B cell (primary cell): ENCODE measurements at regions not wholly inside any gene's neighbourhood (a gene's known extent, or its start where the extent isn't known, plus 50 kb on each side); places are given as distances from the start of the nearest gene placed in this dataset.

Experiments used
- ATAC-seq: fragments of 200-7000 bp; cut with Tn5 transposase; one replicate; pipeline ENCODE4 v1.10.0; 2021; ENCODE audit warnings: low read depth, mild to moderate bottlenecking, moderate number of reproducible peaks, moderate library complexity
- CTCF ChIA-PET: fragments of 350-600 bp; sonication (Branson Sonifier 250); formaldehyde crosslinking; loops from one replicate; lab custom pipeline; 2021; ENCODE audit warnings: antibody characterized with exemption, inconsistent platforms; lab: Charles Lee
- POLR2A ChIA-PET: fragments of 350-600 bp; sonication (Branson Sonifier 250); formaldehyde crosslinking; loops from one replicate; lab custom pipeline; 2021; ENCODE audit warnings: antibody characterized with exemption; lab: Charles Lee
- DNase-seq: peaks from one replicate; pipeline ENCODE4 v3.0.0; 2013
- H2AFZ ChIP-seq: 2 replicates; pipeline ENCODE4 v1.6.1; 2012; ENCODE audit warnings: mild to moderate bottlenecking, low read depth, low read length; ENCODE audit not compliant: insufficient read depth, poor library complexity, severe bottlenecking
- H3K27ac ChIP-seq, 2 donors: 1 replicate in 1 of 2; 2 replicates in 1 of 2; pipeline ENCODE4 v1.5.1; 2012 to 2013; ENCODE audit warnings: low read length in 2 of 2, mild to moderate bottlenecking in 2 of 2, moderate library complexity in 1 of 2
- H3K27me3 ChIP-seq, 4 experiments: fragments of 200-600 bp in 1 of 4; sonication (generic) in 1 of 4; replicated peaks in 1 of 4; 1 replicate in 2 of 4; 2 replicates in 2 of 4; pipeline versions ENCODE4 v1.6.1 to v1.7.0; 2013 to 2016; ENCODE audit warnings: low read length in 3 of 4, mild to moderate bottlenecking in 2 of 4, mixed read lengths in 1 of 4, moderate library complexity in 1 of 4; ENCODE audit not compliant: insufficient read depth in 4 of 4, control insufficient read depth in 3 of 4; ENCODE audit errors: control extremely low read depth in 1 of 4
- H3K36me3 ChIP-seq, 2 experiments: replicated peaks in 1 of 2; 1 replicate in 1 of 2; 2 replicates in 1 of 2; pipeline versions ENCODE4 v1.6.1 to v1.7.1; 2013; ENCODE audit warnings: low read length in 1 of 2; ENCODE audit not compliant: insufficient read depth in 2 of 2, control insufficient read depth in 1 of 2; ENCODE audit errors: control extremely low read depth in 1 of 2, extremely low read depth in 1 of 2
- H3K4me1 ChIP-seq, 2 donors: fragments of 200-600 bp in 1 of 2; sonication (generic) in 1 of 2; 1 replicate in 1 of 2; 2 replicates in 1 of 2; pipeline versions ENCODE4 v1.5.1 to v1.6.1; 2013 to 2017; ENCODE audit warnings: low read length in 2 of 2; ENCODE audit not compliant: control insufficient read depth in 2 of 2, insufficient read depth in 2 of 2
- H3K4me2 ChIP-seq: replicated peaks from 2 replicates; pipeline ENCODE3; 2012; ENCODE audit warnings: mild to moderate bottlenecking, low read depth, low read length; ENCODE audit not compliant: poor library complexity, severe bottlenecking
- H3K4me3 ChIP-seq, 5 experiments: fragments of 200-600 bp in 1 of 5; sonication (generic) in 1 of 5; 1 replicate in 3 of 5; 2 replicates in 2 of 5; pipeline versions ENCODE4 v1.5.1 to v1.7.0; 2011 to 2016; ENCODE audit warnings: low read length in 4 of 5, mild to moderate bottlenecking in 4 of 5, low read depth in 2 of 5, control low read depth in 1 of 5, moderate library complexity in 1 of 5; ENCODE audit not compliant: insufficient read depth in 1 of 5; ENCODE audit errors: control extremely low read depth in 1 of 5, extremely low read depth in 1 of 5
- H3K79me2 ChIP-seq: fragments of 200-600 bp; sonication (generic); one replicate; pipeline ENCODE4 v1.6.0; 2016; ENCODE audit warnings: low read length; ENCODE audit not compliant: control insufficient read depth, insufficient read depth
- H3K9ac ChIP-seq: fragments of 200-600 bp; sonication (generic); 2 replicates; pipeline ENCODE4 v1.6.1; 2017; ENCODE audit warnings: mild to moderate bottlenecking, low read length, moderate library complexity
- H3K9me3 ChIP-seq, 3 donors: one replicate each; pipeline versions ENCODE4 v1.6.1 to v1.7.1; 2013; ENCODE audit warnings: low read length in 2 of 3; ENCODE audit not compliant: control insufficient read depth in 2 of 3, insufficient read depth in 1 of 3; ENCODE audit errors: control extremely low read depth in 1 of 3
- H4K20me1 ChIP-seq: 2 replicates; pipeline ENCODE4 v1.6.0; 2012; ENCODE audit warnings: mild to moderate bottlenecking, low read length; ENCODE audit not compliant: insufficient read depth, control insufficient read depth, poor library complexity, severe bottlenecking
- H3K27ac Mint-ChIP-seq: one replicate; pipeline ENCODE4 v1.8.0; 2021; ENCODE audit warnings: mixed read lengths
- H3K27me3 Mint-ChIP-seq: one replicate; pipeline ENCODE4 v1.8.0; 2021; ENCODE audit warnings: mixed read lengths
- H3K4me1 Mint-ChIP-seq: one replicate; pipeline ENCODE4 v1.8.0; 2021; ENCODE audit warnings: mixed read lengths
- H3K4me3 Mint-ChIP-seq: one replicate; pipeline ENCODE4 v1.8.0; 2021; ENCODE audit warnings: mixed read lengths
- H3K9me3 Mint-ChIP-seq: one replicate; pipeline ENCODE4 v1.8.0; 2022; ENCODE audit warnings: mixed read lengths; ENCODE audit not compliant: insufficient read depth
- EZH2 ChIP-seq: IDR thresholded peaks from 2 replicates; pipeline ENCODE4 v1.6.1; 2012; ENCODE audit warnings: borderline replicate concordance, low read depth, mild to moderate bottlenecking, moderate library complexity, low read length; ENCODE audit not compliant: insufficient read depth, poor library complexity, severe bottlenecking
- WGBS: methylation state at CpG from one replicate; pipeline ENCODE4 v1.1.5; 2013; ENCODE audit warnings: missing lambda C conversion rate; ENCODE audit not compliant: insufficient coverage; 5-methylcytosine and 5-hydroxymethylcytosine counted together
- intact Hi-C: fragments of 100-400 bp; cut with micrococcal nuclease; formaldehyde crosslinking; loops from one replicate; pipeline ENCODE4 v1.10.0; 2022
- TF ChIP-seq, protein P1 (sequence below): fragments of 200-600 bp; IDR thresholded peaks from one replicate; pipeline ENCODE4 v1.8.0; 2022; ENCODE audit warnings: antibody characterized with exemption, mild to moderate bottlenecking

DNA sequence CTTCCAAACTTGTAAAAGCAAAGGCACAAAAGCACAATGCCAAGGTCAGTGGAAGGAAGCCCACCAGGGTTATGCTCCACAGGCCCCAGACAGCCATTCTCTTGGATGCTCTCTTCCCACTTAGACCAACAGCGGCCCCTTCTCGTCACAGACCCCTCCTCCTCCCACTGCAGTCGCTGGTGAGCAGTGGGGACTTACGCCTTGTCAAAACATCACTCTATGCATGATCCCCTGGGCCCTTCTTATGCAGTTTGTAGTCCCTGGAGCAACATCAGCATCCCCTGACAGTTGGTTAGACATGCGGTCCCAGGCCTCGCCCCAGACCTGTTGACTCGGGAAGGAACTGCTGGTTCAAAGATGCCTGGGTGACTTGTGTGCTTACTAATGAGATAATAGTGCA lies 376.0 kb upstream of the KLHL29 start:
- POLR2A ChIA-PET, result no interaction called here

DNA sequence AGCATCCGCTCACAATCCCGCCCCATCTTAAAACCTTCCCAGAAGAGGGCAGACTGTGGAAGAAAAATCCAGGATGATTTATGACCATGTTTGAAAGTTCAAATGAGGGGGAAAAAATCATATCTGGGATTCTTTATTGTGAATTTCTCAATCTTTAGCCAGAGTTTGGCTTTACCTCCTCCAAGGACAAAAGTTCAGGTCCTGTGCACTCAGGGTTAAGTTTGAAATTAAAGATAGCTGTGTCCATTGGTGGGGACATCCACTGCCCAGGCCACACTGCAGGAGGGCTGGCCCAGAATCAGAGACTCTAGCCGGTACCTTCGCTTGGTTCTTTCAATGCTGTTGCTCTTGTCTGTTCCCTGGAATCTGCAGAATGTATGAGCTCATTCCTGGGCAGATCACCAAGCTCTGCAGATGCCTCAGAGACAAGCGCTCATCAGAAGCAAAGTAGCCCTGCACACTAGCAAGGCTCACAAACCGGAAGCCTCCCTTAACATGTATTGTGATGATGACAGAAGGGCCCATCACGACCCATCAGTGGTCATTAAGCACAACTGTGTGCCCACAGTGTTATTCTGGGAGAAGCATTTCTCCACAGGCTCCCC lies 375.3 kb upstream of the KLHL29 start:
- H3K4me1 ChIP-seq, result no peaks in the 10 kb centered on the region
- intact Hi-C loops, result no loop called here
- H2AFZ ChIP-seq, result no peak overlapping the region
- 88% methylated on average over 5 of the region's 7 CpGs for WGBS
- H3K27me3 ChIP-seq, result no peaks in the 10 kb centered on the region
- DNase-seq (no peak), ATAC-seq (no peak)
- TF ChIP-seq EZH2, result no peak
- TF ChIP-seq, protein P1, sequence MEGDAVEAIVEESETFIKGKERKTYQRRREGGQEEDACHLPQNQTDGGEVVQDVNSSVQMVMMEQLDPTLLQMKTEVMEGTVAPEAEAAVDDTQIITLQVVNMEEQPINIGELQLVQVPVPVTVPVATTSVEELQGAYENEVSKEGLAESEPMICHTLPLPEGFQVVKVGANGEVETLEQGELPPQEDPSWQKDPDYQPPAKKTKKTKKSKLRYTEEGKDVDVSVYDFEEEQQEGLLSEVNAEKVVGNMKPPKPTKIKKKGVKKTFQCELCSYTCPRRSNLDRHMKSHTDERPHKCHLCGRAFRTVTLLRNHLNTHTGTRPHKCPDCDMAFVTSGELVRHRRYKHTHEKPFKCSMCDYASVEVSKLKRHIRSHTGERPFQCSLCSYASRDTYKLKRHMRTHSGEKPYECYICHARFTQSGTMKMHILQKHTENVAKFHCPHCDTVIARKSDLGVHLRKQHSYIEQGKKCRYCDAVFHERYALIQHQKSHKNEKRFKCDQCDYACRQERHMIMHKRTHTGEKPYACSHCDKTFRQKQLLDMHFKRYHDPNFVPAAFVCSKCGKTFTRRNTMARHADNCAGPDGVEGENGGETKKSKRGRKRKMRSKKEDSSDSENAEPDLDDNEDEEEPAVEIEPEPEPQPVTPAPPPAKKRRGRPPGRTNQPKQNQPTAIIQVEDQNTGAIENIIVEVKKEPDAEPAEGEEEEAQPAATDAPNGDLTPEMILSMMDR, result no peak
- CTCF ChIA-PET, result no interaction called here
- no peaks in the 10 kb centered on the region for H3K79me2 ChIP-seq
- H3K9me3 ChIP-seq, result peaks cover 0 to 4% (median 0%) of the 10 kb centered on the region in 3 donors
- H3K36me3 ChIP-seq, result no peaks in the 10 kb centered on the region
- POLR2A ChIA-PET, result no interaction called here
- no peak overlapping the region for H3K9ac ChIP-seq
- Mint-ChIP-seq H3K27ac (no peak overlapping the region), H3K4me1 (no peaks in the 10 kb centered on the region), H3K27me3 (no peaks in the 10 kb centered on the region), H3K4me3 (no peak overlapping the region), H3K9me3 (no peaks in the 10 kb centered on the region)
- no peaks in the 10 kb centered on the region for H4K20me1 ChIP-seq
- H3K4me2 ChIP-seq, result no peak overlapping the region
- H3K4me3 ChIP-seq, result no peak overlapping the region
- no peak overlapping the region for H3K27ac ChIP-seq

More for the DNA sequence above, 376.0 kb upstream of the KLHL29 start:
- Histone ChIP-seq H3K4me2 (no peak overlapping the region), H3K27me3 (no peaks in the 10 kb centered on the region), H3K9ac (no peak overlapping the region), H3K36me3 (no peaks in the 10 kb centered on the region), H2AFZ (no peak overlapping the region), H3K27ac (no peak overlapping the region), H3K9me3 (peaks cover 0 to 4% (median 0%) of the 10 kb centered on the region in 3 donors), H3K4me3 (no peak overlapping the region), H3K79me2 (no peaks in the 10 kb centered on the region), H3K4me1 (no peaks in the 10 kb centered on the region), H4K20me1 (no peaks in the 10 kb centered on the region)
- H3K4me3 Mint-ChIP-seq, result no peak overlapping the region
- CTCF ChIA-PET, result no interaction called here
- H3K4me1 Mint-ChIP-seq, result no peaks in the 10 kb centered on the region
- H3K27ac Mint-ChIP-seq, result no peak overlapping the region
- H3K9me3 Mint-ChIP-seq, result no peaks in the 10 kb centered on the region
- no peak for ATAC-seq
- H3K27me3 Mint-ChIP-seq, result no peaks in the 10 kb centered on the region
- DNase-seq, result no peak
- 90% methylated on average over 4 of the region's 7 CpGs for WGBS
- intact Hi-C loops, result no loop called here
- no peak for TF ChIP-seq EZH2
- TF ChIP-seq, protein P1, result no peak
